MV-4-11 (cell line): ENCODE measurements at regions not wholly inside any gene's neighbourhood (a gene's known extent, or its start where the extent isn't known, plus 50 kb on each side); places are given as distances from the start of the nearest gene placed in this dataset.
"Not testable (repeated sequence)": the region's sequence is repeated elsewhere in the genome, so short reads cannot be mapped to it uniquely, and the experiment has no call there.

ENCODE experiments used
- DNase-seq: peaks from one replicate; lab custom pipeline; 2025; lab: John Stamatoyannopoulos, UW

DNA sequence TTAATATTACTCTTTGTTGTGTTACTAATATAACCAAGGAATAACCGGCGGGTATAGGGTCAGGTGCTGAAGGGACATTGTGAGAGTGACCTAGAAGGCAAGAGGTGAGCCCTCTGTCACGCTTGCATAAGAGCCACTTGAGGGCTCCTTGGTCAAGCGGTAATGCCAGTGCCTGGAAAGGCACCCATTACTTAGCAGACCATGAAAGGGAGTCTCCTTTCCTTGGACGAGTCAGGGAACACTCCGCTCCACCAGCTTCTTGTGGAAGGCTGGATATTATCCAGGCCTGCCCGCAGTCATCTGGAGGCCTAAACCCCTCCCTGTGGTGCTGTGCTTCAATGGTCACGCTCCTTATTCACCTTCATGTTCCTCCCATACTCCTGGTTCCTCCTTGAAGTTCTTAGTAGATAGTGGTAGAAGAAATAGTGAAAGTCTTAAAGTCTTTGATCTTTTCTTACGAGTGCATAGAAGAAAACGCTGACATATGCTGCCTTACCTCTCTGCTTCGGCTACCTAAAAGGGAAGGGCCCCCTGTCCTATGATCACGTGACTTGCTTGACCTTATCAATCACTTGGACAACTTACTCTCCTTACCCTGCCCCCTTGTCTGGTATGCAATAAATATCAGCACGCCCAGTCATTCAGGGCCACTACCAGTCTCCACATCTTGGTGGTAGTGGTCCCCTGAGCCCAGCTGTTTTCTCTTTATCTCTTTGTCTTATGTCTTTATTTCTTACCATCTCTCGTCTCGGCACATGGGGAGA lies 59.6 kb upstream of the DMRTB1 start:
- DNase-seq, result not testable (repeated sequence)

DNA sequence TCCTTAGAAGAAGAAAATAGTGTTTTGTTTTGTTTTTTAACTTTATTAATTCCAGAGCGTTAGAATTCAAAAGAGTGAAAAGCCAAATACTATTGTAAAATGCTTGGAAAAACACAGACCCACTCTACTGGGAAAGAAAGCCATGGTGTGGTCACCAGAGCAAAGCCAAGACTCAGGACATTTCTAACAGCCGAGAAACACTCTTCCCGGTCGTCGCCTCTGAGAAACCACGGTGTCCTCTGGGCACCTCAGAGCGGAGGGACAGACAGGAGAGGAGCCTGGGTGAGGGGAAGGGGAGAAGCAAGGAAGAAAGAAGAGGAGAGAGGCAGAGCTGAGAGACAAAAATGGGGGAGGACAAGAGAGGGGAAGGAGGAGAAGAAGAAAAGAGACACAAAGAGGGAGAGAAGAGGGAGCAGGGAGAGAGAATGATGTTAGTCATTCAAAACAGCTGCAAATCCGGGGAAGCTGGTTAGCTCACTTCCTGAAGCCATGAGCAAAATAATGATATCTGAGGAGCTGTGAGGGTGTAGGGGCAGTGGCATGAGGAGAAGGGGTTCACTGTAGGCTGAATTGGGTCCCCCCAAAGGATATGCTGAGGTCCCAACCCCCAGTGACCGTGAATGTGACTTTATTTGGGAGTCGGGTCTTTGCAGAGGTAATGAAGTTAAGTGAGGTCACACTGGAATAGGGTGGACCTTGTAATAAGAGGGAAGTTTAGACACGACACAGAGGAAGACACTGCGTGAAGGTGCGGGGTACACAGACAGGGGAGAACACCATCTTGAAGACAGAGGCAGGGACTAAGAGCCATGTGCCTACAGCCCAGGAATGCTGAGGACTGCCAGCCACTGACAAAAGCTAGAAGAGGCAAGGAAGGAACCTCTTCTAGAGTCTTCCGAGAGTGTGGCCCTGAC lies 58.2 kb upstream of the DMRTB1 start:
- DNase-seq, result no peak

DNA sequence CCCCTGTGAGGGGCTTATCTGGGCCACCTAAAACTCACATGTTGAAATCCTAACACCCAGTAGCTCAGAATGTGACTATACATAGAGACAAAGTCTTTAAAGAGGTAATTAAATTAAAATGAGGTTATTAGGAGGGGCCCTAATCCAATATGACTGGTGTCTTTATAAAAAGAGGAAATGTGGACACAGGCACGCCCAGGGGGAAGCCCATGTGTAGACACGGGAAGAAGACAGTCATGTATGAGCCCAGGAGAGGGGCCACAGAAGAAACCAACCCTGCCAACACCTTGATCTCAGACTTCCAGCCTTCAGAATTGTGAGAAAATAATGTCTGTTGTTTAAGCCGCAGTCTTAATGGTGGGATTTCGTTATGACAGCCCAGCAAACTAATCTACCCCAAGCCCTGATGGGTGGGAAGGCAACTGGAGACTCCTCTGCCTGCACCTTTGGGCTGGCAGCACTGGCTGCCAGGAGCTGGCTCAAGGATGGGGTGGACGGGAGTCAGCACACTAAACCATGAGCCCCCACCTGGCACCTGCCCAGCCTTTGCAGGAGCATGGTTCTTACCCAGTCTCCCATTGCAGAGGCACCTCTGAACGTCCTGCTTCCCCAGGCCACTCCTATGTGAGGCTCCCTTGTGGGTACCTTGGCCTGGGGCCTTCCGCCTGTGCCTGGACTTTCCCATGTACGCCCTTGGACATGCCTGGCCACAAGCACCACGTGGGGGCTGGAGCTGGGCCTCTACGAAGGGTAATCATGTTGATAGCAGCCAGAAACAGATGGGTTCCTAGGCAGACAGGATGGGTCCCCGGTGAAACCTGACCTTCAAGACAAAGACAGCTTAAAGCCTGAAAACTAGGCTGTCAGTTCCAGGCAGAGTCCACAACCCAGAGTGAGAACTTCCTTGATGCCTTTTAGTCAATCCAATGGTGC lies 57.1 kb upstream of the DMRTB1 start:
- no peak for DNase-seq

DNA sequence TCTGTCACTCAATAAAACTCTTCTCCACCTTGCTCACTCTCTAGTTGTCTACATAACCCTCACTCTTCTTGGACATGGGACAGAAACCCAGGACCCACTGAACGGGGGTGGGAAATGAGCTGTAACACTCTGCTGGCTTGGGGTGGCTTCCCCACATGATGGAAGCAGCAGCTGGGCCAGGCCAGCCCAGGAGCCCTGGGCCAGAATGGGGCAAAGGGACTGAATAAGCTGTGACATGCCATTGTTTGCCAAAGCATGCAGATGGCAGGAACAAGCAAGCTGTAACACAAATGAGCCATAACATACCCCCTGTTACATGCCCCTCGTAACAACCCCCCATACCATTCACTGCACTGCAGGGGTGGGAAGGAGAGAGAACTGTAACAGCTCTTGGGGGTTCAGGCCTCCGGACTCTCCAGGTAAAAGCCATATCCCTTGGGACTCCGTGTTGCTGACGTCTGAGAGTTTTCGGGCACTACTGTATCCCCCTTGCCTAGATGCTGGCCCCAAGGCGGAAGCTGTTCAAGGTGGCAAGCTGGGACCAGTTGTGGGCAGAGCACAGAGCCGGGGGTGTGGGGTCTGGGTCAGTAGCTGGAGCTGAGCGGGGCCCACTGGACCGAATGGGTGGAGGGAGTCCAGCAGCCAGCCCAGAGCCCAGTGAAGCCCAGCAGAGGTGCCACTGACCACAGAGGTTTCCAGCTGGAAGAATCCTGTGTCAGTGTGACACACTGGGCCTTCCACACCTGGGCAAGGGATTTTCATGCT lies 56.1 kb upstream of the DMRTB1 start:
- DNase-seq, result no peak

DNA sequence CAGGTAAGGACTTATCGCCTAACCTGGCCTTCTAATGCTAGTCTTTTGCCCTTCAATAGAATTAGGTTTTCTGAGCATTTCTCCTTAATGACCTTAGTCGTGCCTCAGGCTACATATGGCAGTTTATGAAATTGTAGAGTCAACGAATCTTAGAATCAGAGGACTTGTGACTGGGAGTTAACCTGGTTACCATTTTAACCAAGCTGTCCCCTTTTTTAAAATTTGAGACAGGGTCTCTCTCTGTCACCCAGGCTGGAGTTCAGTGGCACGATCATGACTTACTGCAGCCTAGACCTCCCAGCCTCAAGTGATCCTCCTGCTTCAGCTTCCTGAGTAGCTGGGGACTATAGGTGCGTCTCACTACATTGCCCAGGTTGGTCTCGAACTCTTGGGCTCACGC lies 53.5 kb upstream of the DMRTB1 start:
- DNase-seq, result no peak

DNA sequence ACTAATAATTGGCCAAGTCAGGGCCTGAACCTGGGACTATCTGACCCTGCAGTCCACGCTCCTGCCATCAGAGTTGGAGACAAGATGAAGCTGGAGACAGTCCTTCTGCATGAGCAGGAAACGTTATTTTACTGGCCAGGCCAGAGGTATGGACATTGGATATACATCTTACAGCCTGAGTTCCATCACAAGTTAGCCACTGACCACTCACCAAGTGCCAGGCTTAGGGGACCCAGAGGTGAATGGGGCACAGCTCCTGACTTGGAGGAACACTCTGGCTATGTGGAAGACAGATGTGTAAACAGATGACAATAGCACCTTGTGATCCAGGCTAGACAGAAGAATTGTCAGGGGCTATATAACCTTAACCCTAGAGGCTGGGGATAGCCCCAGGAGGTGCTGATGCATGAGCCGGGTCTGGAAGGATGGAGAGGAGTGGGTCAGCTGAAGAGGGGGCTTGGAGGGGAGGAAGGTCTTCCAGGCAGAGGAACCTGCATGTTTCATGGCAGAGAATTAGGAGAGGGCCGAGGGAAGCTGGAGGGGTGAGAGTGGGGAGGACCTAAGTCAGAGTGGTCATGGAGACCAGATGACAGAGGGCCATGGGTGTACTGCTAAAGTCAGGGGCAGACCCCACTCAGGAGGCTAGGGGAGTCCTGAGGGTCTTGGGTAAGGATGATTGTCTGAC lies 52.5 kb upstream of the DMRTB1 start:
- DNase-seq, result no peak

DNA sequence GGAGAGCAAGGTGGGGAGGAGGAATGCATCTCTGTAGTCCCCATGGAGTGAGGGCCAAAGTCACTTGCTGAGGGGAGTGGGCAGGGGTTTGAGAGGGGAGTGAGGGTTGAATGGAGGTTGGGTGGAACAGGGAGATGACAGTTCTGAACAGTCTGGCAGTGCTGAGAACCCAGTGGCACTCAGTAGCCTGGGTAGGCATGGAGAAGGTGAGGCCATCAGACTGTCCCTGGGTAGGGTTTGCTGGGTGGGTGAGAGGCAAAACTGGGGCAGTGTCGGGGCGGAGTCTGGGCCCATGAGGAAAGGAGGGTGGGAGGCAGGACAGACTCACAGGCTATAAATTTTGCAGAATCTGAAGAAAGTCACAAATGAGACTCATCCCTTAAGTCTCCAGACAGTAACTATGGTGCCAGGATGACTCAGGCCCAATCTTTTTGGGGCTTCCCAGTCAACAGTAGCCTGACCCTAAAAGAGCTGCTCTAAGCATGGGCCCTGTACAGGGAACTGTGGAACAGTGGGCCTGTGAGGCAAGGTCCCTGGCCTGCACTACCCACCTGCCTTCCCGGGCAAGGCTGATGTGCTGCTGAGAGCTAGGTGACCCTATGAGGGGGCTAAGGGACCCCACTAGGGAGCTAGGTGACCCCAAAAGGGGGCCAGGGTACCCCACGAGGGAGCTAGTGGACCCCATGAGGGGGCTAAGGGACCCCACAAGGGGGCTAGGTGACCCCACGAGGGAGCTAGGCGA lies 51.0 kb upstream of the DMRTB1 start:
- no peak for DNase-seq

DNA sequence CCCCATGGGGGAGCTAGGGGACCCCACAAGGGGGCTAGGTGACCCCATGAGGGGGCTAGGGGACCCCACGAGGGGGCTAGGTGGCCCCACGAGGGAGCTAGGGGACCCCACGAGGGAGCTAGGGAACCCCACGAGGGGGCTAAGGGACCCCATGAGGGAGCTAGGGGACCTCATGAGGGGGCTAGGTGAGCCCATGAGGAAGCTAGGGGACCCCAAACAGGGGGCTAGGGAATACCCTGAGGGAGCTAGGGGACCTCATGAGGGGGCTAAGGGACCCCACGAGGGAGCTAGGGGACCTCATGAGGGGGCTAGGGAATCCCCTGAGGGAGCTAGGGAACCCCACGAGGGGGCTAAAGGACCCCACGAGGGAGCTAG lies 50.5 kb upstream of the DMRTB1 start:
- DNase-seq, result no peak

DNA sequence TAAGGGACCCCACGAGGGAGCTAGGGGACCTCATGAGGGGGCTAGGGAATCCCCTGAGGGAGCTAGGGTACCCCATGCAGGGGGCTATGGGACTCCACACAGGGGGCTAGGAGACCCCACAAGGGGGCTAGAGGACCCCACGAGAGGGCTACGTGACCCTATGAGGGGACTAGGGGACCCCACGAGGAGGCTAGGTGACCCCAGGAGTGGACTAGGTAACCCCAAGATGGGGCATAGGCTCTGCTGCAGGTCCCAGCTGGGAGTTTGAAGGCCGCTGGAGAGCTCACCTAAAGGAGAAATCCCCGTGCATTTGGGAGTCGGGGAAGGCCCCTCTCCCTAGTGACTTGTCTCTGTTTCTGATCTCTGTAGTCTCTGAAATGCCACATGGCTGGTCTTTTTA lies 50.0 kb upstream of the DMRTB1 start:
- DNase-seq, result no peak
